Activated CD8-positive, alpha-beta memory T cell treated with anti-CD3 and anti-CD28 coated beads for 36 hours (primary cell): ENCODE measurements at regions not wholly inside any gene's neighbourhood (a gene's known extent, or its start where the extent isn't known, plus 50 kb on each side); places are given as distances from the start of the nearest gene placed in this dataset.
"Not testable (repeated sequence)": the region's sequence is repeated elsewhere in the genome, so short reads cannot be mapped to it uniquely, and the experiment has no call there.

Source experiments
- CTCF ChIA-PET: fragments of 350-600 bp; sonication (Branson Sonifier 250); formaldehyde crosslinking; loops from one replicate; lab custom pipeline; 2021; ENCODE audit warnings: antibody characterized with exemption; lab: Charles Lee
- POLR2A ChIA-PET: fragments of 350-600 bp; sonication (Branson Sonifier 250); formaldehyde crosslinking; loops from one replicate; lab custom pipeline; 2021; ENCODE audit warnings: antibody characterized with exemption; lab: Charles Lee

DNA sequence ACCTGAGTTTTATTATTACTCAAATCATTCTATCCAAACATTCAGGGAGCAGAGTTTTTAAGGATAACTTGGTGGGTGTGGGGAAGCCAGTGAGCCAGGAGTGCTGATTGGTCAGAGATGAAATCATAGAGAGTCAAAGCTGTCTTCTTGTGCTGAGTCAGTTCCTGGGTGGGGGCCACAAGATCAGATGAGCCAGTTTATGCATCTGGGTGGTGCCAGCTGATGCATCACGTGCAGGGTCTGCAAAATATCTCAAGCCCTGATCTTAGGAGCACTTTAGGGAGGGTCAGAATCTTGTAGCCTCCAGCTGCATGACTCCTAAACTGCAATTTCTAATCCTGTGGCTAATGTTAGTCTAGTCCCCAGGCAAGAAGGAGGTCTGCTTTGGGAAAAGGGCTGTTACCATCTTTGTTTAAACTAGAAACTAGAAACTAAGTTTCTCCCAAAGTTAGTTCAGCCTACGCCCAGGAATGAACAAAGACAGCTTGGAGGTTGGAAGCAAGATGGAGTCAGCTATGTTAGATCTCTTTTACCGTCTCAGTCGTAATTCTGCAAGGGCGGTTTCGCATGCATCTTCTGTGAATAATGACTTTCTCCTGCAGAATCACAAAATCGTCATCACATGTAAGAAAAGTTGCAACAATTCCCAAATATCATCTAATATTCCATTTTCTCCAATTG is 97.5 kb downstream of the ZNF664 start:
- POLR2A ChIA-PET, result not testable (repeated sequence)
- CTCF ChIA-PET, result interaction anchor here (1.1 kb wide), 1 partner anchor 527 kb away, joined by 3 read pairs; no protein-coding TSS in a partner anchor

DNA sequence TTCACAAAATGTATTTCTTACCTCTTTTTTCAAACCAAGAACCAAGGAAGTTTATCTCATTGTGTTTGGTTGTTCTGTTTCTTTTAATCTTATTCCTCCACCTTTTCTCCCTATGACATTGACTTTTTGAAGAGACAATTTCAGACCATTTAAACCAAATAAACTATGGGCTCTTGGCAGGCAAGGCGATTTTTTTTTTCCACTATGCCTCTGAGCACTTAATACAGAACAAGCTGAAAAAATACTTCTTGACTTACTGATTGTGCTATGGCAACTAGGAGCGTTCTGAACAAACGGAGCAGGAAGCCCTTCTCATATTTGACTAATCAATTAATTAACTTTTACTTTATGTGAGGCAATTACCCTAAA is 98.0 kb downstream of the ZNF664 start:
- POLR2A ChIA-PET, result no interaction called here
- CTCF ChIA-PET, result no interaction called here

DNA sequence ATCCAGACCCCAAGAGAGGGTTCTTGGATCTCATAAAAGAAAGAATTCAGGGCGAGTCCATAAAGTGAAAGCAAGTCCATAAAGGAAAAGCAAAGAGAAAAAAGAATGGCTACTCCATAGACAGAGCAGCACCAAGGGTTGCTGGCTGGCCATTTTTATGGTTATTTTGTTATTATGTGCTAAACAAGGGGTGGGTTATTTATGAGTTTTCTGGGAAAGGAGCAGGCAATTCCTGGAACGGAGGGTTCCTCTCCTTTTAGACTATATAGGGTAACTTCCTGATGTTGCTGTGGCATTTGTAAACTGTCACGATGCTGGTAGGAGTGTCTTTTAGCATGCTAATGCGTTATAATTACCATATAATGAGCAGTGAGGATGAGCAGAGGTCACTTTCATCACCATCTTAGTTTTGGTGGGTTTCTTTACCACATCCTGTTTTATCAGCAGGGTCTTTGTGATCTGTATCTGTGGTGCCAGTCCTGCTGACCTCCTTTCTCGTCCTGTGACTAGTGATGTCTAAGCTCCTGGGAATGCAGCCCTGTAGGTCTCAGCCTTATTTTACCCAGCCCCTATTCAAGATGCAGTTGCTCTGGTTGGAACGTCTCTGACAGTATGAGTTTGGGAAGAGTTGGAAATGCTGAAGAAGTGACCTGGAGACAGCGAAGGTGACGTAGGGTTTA is 100.5 kb downstream of the ZNF664 start:
- ChIA-PET POLR2A (no interaction called here), CTCF (no interaction called here)

DNA sequence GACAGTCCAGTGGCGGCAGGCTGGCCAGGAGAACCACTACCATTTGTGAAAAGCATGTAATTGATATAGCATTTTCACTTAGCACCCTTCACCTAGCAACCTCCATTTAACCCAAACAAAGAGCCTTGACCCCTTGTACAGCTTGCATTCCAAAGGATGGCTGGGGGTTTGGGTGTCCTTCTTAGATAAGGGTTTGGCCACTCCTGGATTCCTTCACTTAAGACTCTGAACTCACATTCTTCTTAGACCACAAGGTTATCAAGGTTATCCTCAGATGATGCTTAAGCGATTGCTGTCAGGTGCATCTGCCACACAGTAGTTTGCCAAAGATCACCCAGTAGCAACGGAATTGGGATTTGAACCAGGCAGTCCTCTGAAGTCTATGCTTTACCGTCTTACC is 102.8 kb downstream of the ZNF664 start:
- POLR2A ChIA-PET, result no interaction called here
- CTCF ChIA-PET, result no interaction called here

DNA sequence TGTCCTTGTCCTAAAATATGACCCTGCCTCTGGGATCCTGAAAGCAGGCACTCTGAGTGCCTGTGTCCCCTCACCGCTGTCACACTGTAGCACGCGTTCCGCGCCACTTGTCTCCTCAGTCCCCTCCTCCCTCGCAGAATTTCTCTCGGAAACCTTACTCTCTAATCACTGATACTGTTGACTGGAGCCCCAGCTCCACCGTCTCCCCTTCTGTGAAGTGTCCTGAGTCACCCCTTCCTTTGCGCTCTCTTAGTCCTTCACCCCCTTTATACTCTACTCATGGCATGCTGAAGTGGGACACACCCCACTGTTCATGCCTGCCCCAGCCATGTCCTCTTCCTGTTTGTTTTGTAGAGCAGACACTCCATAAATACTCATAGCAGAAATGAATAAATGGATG is 104.7 kb downstream of the ZNF664 start:
- CTCF ChIA-PET, result no interaction called here
- POLR2A ChIA-PET, result no interaction called here

DNA sequence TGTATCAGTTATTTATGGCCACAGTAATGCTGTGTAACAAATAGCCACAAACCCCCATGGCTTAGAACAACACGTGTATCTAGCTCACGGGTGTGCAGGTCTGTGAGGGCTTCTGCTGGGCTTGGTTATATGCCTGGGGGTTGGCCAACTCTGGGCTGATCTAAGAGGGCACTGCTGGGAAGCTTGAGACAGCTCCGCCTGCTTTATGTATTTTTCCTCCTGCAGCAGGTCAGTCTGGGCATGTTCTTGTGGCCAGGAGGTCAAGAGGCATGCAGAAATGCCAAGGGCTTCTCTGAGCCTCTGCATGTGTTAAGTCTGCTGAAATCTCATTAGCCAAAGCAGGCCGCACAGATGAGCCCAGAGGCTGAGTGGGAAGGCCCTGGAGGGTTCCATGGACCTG is 105.8 kb downstream of the ZNF664 start:
- ChIA-PET CTCF (no interaction called here), POLR2A (no interaction called here)

DNA sequence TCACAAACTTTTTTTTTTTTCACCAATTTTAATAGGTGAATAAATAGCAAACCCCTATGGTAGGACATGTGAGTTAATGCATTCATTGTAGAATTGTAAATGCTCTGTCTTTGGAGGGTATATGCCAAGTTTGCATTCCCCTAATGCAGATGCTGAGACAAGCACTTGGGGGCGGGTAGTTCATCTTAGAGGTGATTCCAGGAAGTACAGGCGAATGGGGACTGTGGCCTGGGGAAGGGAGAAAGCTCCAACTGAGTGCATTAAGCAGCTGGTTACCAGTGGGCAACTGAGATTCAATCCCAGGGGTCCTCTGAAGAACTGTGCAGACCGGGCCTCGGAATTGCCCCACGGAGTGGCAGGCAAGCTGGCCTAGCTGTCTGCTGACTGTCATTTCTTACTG is 107.6 kb downstream of the ZNF664 start:
- ChIA-PET CTCF (no interaction called here), POLR2A (interaction anchor here (0.6 kb wide), 1 partner anchor 112 kb away, joined by 9 read pairs; no protein-coding TSS in a partner anchor)

DNA sequence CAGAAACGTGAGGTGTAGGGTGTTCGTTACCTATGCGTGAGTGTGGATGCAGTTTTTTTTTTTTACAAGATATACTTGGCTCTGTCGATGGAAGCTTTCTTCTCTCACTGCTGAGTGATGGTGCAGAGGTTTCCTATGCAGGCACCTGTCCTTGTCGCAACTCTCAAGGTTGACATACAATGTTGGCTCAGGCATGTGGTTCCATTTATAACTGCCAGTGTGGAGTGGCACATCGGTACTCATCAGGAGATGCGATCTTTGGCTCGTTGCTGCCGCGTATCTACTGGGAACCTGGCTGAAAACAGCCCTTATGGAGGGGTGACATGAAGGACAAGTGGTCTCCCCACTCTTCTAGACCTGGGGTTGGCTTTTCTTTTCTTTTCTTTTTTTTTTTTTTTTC is 109.0 kb downstream of the ZNF664 start:
- ChIA-PET CTCF (no interaction called here), POLR2A (no interaction called here)

DNA sequence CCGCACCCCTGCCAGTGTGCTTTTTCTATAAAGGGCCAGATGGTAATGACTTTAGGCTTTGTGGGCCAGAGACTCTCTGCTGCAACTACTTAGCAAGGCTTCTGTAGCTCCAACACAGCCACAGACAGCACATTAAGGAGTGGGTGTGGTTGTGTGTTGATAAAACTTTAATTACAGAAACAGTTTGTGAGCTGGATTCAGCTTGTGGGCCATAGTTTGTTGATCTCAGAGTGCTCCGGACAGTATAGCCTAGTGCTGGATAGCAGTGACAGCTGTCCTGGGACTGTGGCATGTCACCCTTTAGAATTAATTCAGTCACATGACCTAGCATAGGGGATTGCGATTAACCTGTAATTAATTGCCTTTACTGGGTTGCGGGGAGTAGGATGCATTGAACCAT is 109.7 kb downstream of the ZNF664 start:
- ChIA-PET POLR2A (no interaction called here), CTCF (no interaction called here)

DNA sequence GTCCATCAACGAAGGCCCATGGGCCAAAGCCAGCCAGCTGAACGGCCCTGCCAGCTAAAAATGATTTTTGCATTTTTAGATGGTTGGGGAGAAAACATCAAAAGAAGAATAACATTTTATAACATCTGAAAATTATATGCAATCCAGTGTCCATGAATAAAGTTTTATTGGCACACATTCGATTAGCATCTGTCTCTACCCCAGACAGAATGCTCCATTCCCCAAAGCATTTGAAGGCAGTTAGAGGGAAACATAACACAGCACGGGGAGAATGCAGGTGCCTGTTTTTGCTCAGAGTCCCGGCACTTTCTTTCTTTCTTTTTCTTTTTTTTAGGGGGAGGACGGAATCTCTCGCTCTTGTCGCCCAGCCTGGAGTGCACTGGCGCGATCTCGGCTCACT is 110.7 kb downstream of the ZNF664 start:
- POLR2A ChIA-PET, result no interaction called here
- CTCF ChIA-PET, result interaction anchor here (0.6 to 0.7 kb wide), 2 partner anchors 123 to 848 kb away, joined by 3 read pairs; no protein-coding TSS in a partner anchor

DNA sequence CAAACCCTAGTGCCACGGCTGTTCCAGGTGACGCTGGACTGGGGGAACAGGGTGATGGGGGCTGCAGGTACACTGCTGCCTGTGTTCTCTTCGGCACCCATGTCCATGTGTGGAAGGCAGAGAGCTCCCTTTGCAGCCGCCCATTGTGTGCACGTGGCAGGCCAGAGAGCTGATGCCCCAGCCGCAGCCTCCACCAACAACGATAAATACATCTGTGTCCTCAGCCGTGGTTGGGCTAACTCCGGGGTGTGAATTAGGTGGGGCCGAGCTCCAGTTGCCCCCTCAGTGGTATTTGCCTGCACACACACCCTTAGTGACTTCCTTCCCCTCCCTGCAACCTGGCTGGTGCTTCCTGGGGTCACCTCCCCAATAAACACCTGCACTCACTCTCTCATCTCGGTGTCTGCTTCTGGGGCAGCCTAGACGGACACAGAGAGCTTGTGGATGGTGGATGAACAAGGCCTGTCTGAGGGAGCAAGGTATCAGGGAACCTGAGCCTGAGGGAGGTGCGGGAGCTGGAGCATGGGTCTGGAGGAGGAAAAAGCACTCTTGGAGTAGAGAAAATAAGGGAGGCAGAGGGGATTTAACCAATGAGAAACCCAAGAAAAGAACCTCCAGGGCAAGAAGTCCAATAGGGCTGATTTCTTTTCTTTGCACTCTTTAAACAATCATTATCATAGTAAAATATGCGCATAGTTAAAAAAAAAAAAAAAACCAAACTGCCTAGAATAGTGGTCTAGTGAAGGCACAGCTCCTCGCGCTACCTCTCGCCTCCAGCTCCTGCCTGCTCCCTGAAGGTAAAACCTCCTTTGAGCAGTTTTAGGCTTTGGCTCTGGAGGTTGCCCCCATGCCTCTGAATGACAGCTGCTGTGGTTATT is 112.6 kb downstream of the ZNF664 start:
- CTCF ChIA-PET, result no interaction called here
- POLR2A ChIA-PET, result no interaction called here

DNA sequence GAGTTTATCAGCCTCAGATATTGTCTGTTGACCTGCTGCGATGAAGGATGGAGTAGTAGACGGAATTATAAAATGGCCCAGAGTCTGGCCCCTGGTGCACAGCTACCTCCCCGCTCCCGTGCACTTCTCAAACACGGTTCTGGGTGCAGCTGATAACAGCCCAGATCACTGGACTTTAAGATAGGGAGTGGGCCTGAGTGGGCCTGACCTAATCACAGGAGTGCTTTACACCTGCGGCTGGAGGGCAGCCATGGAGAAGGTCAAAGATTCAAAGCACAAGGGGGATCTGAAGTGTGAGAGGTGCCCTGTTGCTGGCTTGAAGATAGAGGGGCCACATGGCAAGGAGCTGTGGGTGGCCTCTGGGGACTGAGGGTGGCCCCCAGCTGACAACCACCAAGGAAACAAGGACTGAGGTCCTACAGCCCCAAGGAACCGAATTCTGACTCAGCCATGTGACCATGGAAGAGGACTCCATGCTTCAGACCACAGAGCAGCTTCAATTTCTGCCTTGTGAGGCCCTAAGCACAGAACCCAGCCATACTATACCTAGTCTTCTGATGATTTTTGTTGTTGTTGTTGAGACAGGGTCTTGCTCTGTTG is 113.4 kb downstream of the ZNF664 start:
- ChIA-PET CTCF (no interaction called here), POLR2A (no interaction called here)

DNA sequence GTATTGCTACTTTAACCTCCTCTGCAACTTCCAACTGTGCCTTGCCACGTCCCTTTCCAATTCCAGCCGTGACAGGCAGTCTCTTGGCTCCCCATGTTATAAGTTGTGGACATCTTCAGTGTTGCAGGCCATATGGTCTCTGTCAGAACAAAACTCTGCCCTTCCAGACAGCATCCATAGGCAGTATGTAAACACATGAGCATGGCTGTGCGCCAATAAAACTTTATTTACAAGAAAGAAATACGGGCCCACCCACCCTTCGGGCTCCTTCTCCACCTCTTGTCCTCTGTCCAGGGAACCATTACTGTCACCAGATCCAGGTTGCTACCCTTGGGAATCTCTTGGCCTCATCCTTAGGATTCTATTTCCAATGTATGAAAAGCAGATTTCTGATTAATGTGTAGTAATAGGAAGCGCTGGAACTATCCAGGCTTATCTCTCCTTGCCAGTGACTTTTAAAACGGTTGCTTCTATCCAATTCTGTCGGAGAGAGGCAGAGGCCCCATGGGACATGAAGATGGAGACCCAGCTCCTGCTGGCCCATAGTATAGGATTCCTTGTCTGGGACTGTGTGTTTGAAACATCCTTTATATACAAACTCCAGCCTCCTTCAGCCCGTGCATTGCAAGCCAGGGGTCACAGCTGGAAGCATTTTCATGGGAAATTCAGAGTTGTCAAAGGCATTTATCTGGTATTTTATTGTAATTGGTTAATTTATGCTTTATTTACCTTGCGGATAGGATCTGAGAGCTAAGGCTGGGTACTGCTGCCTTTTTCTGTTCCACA is 114.4 kb downstream of the ZNF664 start:
- ChIA-PET POLR2A (no interaction called here), CTCF (no interaction called here)

DNA sequence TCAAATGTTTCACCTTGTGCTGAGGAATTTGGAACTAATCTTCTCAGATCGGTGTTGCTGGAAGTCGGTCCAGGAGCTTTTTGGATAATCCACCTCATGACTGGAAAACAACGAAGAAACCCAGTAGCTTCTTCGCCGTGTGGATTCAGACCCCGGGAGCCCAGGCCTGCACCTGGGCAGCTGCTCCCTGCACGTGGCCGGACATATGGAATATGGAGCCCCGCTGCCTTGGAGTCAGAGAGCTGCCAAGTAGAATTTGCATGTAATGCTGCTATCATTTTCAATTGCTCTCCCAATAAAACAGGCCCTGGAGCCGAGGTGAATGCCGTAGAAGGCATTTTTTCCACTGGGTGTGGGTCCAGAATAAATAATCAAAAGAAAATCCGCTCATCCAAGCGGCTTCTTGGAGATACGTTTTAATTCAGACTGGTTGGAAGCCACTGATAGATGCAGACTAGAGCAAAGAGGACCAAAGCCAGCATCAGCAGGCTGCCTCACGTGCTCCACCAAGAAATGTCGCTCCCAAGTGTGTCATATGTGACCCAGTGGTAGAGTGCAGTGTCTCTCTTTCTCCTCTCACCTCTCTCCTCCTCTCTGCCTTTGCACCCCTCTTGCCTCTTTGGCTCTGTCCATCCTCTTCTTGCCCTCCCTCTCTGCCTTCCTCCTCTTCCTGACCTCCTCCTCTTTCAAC is 115.3 kb downstream of the ZNF664 start:
- ChIA-PET CTCF (no interaction called here), POLR2A (no interaction called here)

DNA sequence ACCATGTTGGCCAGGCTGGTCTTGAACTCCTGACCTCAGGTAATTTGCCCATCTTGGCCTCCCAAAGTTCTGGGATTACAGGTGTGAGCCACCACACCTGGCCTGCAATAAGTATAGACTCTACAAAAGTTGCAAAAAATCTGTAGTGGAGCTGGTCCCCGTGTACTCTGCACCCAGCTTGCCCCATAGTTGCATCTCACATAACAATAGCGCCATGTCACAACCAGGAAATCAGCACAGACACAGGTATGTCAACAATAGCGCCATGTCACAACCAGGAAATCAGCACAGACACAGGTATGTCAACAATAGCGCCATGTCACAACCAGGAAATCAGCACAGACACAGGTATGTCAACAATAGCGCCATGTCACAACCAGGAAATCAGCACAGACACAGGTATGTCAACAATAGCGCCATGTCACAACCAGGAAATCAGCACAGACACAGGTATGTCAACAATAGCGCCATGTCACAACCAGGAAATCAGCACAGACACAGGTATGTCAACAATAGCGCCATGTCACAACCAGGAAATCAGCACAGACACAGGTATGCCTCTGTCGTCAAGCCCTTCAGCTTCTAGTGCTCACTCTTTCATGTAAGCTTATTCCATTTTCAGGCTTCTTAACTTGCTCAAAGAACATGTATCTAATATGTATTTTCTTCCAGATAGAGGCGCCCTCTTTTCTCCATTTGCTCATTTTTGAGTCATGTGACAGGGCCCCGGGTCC is 116.3 kb downstream of the ZNF664 start:
- CTCF ChIA-PET, POLR2A ChIA-PET: not testable (repeated sequence)

DNA sequence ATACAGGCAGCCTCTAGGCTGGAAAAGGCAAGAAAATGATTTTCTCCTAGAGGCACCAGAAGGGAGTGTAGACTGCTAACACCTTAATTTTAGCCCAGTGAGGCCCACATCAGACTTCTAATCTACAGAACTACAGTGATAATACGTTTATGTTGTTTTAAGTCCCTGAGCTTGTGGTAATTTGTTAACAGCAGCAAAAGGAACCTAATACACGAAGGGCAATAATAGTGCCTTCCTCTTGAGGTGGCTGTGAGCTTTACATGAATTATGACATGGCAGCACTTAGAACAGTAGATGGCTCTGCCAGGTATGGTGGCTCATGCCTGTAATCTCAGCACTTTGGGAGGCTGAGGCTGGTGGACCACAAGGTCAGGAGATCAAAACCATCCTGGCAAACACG is 118.8 kb downstream of the ZNF664 start:
- ChIA-PET POLR2A (no interaction called here), CTCF (interaction anchor here (1.2 kb wide), 1 partner anchor 12 kb away, joined by 3 read pairs; no protein-coding TSS in a partner anchor)

DNA sequence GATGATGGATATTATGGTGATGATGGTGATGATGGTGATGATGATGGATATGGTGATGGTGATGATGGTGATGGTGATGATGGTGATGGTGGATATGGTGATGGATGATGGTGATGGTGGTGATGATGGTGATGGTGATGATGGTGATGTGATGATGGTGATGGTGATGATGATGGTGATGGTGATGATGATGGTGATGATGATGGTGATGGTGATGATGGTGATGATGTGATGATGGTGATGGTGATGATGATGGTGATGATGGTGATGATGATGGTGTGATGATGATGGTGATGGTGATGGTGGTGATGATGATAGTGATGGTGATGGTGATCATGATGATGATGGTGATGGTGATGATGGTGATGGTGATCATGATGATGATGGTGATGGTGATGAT is 119.5 kb downstream of the ZNF664 start:
- POLR2A ChIA-PET, CTCF ChIA-PET: not testable (repeated sequence)

DNA sequence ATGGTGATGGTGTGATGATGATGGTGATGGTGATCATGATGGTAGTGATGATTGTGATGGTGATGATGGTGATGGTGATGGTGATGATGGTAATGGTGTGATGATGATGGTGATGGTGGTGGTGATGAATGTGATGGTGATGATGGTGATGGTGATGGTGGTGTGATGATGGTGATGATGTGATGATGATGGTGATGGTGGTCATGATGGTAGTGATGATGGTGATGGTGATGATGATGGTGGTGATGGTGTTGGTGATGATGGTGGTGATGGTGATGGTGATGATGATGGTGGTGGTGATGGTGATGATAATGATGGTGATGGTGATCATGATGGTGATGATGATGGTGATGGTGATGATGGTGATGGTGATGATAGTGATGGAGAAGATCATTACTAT is 120.3 kb downstream of the ZNF664 start:
- CTCF ChIA-PET, result no interaction called here
- POLR2A ChIA-PET, result no interaction called here
